K562 (cell line): ENCODE measurements at regions not wholly inside any gene's neighbourhood (a gene's known extent, or its start where the extent isn't known, plus 50 kb on each side); places are given as distances from the start of the nearest gene placed in this dataset.

Experiments
- HCFC1 ChIP-seq: IDR thresholded peaks from 2 replicates; pipeline ENCODE4 v1.6.1; 2012; ENCODE audit warnings: low read depth, low read length, improper control_type of control experiment
- IRF2 ChIP-seq: sonication (generic); formaldehyde crosslinking; IDR thresholded peaks from 2 replicates; pipeline ENCODE4 v1.8.1; 2022; ENCODE audit warnings: mild to moderate bottlenecking, missing genetic modification reagents
- RBBP5 ChIP-seq: fragments of 200-600 bp; sonication (generic); IDR thresholded peaks from 2 replicates; pipeline ENCODE4 v1.6.1; 2012; ENCODE audit warnings: borderline replicate concordance, mild to moderate bottlenecking, low read length, control low read depth, inconsistent platforms; ENCODE audit not compliant: insufficient read depth, poor library complexity, severe bottlenecking
- SMC3 ChIP-seq: conservative IDR thresholded peaks from 2 replicates; pipeline ENCODE4 v1.6.1; 2011; ENCODE audit warnings: low read depth, low read length, improper control_type of control experiment; ENCODE audit not compliant: insufficient read depth
- TF ChIP-seq, protein P1 (sequence below): fragments of 450-650 bp; IDR thresholded peaks from 2 replicates; pipeline ENCODE4 v1.6.1; 2016; ENCODE audit warnings: low read depth
- TF ChIP-seq, protein P2 (sequence below), 3 experiments: IDR thresholded peaks in 2 of 3; conservative IDR thresholded peaks in 1 of 3; 2 replicates each; pipeline ENCODE4 v1.5.1; 2011 to 2012; ENCODE audit warnings: low read length in 3 of 3, mild to moderate bottlenecking in 3 of 3, control low read depth in 2 of 3, improper control_type of control experiment in 1 of 3, inconsistent platforms in 1 of 3, low read depth in 1 of 3, mixed read lengths in 1 of 3, moderate library complexity in 1 of 3; ENCODE audit not compliant: insufficient read depth in 2 of 3

DNA sequence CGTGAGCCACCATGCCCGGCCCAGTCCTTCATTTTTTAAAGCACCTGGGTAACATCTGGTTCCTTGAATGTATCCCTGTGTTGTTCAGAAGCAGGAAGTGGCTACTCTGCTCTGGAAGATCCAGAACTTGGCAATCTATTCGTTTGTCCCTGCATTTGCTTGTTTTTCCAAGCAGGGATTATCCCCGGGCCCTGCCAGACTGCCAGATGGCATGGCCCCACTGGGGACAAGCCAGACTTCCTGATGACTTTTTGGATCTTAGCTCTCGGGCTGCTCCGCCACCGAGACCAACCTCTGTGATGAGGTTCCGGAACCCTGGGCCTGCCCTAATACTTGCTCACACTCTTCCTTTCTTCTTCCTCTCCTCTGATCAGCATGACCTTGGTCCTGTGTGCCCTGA is 496.7 kb downstream of the TYW1 start:
- TF ChIP-seq, protein P1, sequence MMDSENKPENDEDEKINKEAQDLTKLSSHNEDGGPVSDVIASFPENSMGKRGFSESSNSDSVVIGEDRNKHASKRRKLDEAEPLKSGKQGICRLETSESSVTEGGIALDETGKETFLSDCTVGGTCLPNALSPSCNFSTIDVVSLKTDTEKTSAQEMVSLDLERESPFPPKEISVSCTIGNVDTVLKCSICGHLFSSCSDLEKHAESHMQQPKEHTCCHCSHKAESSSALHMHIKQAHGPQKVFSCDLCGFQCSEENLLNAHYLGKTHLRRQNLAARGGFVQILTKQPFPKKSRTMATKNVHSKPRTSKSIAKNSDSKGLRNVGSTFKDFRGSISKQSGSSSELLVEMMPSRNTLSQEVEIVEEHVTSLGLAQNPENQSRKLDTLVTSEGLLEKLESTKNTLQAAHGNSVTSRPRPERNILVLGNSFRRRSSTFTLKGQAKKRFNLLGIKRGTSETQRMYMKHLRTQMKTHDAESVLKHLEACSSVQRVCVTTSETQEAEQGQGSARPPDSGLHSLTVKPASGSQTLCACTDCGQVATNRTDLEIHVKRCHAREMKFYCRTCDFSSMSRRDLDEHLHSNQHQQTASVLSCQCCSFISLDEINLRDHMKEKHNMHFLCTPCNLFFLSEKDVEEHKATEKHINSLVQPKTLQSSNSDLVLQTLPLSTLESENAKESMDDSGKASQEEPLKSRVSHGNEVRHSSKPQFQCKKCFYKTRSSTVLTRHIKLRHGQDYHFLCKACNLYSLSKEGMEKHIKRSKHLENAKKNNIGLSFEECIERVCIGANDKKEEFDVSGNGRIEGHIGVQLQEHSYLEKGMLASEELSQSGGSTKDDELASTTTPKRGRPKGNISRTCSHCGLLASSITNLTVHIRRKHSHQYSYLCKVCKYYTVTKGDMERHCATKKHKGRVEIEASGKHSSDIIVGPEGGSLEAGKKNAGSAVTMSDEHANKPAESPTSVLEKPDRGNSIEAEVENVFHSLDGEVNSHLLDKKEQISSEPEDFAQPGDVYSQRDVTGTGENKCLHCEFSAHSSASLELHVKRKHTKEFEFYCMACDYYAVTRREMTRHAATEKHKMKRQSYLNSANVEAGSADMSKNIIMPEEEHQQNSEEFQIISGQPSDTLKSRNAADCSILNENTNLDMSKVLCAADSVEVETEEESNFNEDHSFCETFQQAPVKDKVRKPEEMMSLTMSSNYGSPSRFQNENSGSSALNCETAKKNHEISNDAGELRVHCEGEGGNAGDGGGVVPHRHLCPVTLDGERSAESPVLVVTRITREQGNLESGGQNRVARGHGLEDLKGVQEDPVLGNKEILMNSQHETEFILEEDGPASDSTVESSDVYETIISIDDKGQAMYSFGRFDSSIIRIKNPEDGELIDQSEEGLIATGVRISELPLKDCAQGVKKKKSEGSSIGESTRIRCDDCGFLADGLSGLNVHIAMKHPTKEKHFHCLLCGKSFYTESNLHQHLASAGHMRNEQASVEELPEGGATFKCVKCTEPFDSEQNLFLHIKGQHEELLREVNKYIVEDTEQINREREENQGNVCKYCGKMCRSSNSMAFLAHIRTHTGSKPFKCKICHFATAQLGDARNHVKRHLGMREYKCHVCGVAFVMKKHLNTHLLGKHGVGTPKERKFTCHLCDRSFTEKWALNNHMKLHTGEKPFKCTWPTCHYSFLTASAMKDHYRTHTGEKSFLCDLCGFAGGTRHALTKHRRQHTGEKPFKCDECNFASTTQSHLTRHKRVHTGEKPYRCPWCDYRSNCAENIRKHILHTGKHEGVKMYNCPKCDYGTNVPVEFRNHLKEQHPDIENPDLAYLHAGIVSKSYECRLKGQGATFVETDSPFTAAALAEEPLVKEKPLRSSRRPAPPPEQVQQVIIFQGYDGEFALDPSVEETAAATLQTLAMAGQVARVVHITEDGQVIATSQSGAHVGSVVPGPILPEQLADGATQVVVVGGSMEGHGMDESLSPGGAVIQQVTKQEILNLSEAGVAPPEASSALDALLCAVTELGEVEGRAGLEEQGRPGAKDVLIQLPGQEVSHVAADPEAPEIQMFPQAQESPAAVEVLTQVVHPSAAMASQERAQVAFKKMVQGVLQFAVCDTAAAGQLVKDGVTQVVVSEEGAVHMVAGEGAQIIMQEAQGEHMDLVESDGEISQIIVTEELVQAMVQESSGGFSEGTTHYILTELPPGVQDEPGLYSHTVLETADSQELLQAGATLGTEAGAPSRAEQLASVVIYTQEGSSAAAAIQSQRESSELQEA, result no peak
- TF ChIP-seq, protein P2, sequence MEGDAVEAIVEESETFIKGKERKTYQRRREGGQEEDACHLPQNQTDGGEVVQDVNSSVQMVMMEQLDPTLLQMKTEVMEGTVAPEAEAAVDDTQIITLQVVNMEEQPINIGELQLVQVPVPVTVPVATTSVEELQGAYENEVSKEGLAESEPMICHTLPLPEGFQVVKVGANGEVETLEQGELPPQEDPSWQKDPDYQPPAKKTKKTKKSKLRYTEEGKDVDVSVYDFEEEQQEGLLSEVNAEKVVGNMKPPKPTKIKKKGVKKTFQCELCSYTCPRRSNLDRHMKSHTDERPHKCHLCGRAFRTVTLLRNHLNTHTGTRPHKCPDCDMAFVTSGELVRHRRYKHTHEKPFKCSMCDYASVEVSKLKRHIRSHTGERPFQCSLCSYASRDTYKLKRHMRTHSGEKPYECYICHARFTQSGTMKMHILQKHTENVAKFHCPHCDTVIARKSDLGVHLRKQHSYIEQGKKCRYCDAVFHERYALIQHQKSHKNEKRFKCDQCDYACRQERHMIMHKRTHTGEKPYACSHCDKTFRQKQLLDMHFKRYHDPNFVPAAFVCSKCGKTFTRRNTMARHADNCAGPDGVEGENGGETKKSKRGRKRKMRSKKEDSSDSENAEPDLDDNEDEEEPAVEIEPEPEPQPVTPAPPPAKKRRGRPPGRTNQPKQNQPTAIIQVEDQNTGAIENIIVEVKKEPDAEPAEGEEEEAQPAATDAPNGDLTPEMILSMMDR (IDR thresholded peaks at IDR 0.05 in 2 of 3, conservative IDR thresholded peaks at IDR 0.05 in 1 of 3; ENCODE audit: insufficient read depth in 2 of 3, low read depth in 1 of 3, low read length in 3 of 3), result no peak
- no peak for TF ChIP-seq HCFC1
- no peak for TF ChIP-seq SMC3
- no peak for TF ChIP-seq IRF2 (CRISPR knock-in tag)
- TF ChIP-seq RBBP5, result no peak
